SU-DHL-6 (cell line): ENCODE measurements at regions not wholly inside any gene's neighbourhood (a gene's known extent, or its start where the extent isn't known, plus 50 kb on each side); places are given as distances from the start of the nearest gene placed in this dataset.

Experiments used
- H2AFZ ChIP-seq: fragments of 200-600 bp; sonication (generic); 2 replicates; pipeline ENCODE4 v1.6.1; 2014; ENCODE audit warnings: low read depth, mild to moderate bottlenecking, moderate library complexity, mixed read lengths, antibody characterized with exemption, low read length; ENCODE audit not compliant: severe bottlenecking
- H3F3A ChIP-seq: fragments of 200-600 bp; shearing (Covaris generic); 2 replicates; pipeline ENCODE4 v1.6.0; 2016; ENCODE audit warnings: antibody characterized with exemption, mild to moderate bottlenecking; ENCODE audit not compliant: insufficient read depth
- H3K27ac ChIP-seq: fragments of 200-600 bp; sonication (generic); 2 replicates; pipeline ENCODE4 v1.5.1; 2016; ENCODE audit warnings: low read depth, mild to moderate bottlenecking, low read length, moderate library complexity, mixed read lengths
- H3K27me3 ChIP-seq: fragments of 200-600 bp; sonication (generic), shearing (Covaris generic); 2 replicates; pipeline ENCODE4 v1.6.0; 2014; ENCODE audit warnings: mild to moderate bottlenecking, low read length
- H3K36me3 ChIP-seq: fragments of 200-600 bp; sonication (generic); 2 replicates; pipeline ENCODE4 v1.6.1; 2014; ENCODE audit warnings: mild to moderate bottlenecking, low read length, mixed read lengths
- H3K4me2 ChIP-seq: fragments of 300-600, 200-600 bp; shearing (Covaris generic), sonication (generic); 2 replicates; pipeline ENCODE4 v1.6.0; 2014; ENCODE audit warnings: low read length, low read depth, mild to moderate bottlenecking; ENCODE audit not compliant: poor library complexity, severe bottlenecking
- H3K4me3 ChIP-seq: fragments of 200-600 bp; sonication (generic); 2 replicates; pipeline ENCODE4 v1.5.1; 2014; ENCODE audit warnings: antibody characterized with exemption, low read length, mild to moderate bottlenecking, mixed read lengths; ENCODE audit not compliant: insufficient read depth, poor library complexity, severe bottlenecking
- H3K79me2 ChIP-seq: fragments of 200-600 bp; sonication (generic); 2 replicates; pipeline ENCODE4 v1.6.1; 2014; ENCODE audit warnings: mild to moderate bottlenecking, low read length, moderate library complexity; ENCODE audit not compliant: insufficient read depth
- H3K9ac ChIP-seq: fragments of 200-600 bp; sonication (generic); 2 replicates; pipeline ENCODE4 v1.7.0; 2014; ENCODE audit warnings: mild to moderate bottlenecking, low read length
- H3K9me2 ChIP-seq: fragments of 200-600 bp; sonication (generic); replicated peaks from 2 replicates; pipeline ENCODE4 v1.6.1; 2014; ENCODE audit warnings: low read length; ENCODE audit not compliant: insufficient read depth
- H3K9me3 ChIP-seq: fragments of 200-600 bp; sonication (generic); 2 replicates; pipeline ENCODE4 v1.6.1; 2014; ENCODE audit warnings: low read length, mixed read lengths; ENCODE audit not compliant: insufficient read depth
- H4K20me1 ChIP-seq: fragments of 200-600 bp; sonication (generic); 2 replicates; pipeline ENCODE4 v1.6.1; 2014; ENCODE audit warnings: low read depth, mild to moderate bottlenecking, antibody characterized with exemption, low read length, moderate library complexity, mixed read lengths
- CTCF ChIP-seq: fragments of 200-600 bp; sonication (generic); IDR thresholded peaks from one replicate; pipeline ENCODE4 v1.5.1; 2017; ENCODE audit warnings: antibody characterized with exemption, mild to moderate bottlenecking, low read length, moderate library complexity; ENCODE audit not compliant: insufficient read depth, poor library complexity, severe bottlenecking
- EZH2phosphoT487 ChIP-seq: fragments of 200-600 bp; sonication (generic), shearing (Covaris generic); conservative IDR thresholded peaks from 2 replicates; pipeline ENCODE4 v1.6.1; 2018; ENCODE audit warnings: mild to moderate bottlenecking, antibody characterized with exemption, low read length, moderate library complexity, mixed read lengths

GRCh38 chr4:14059006-14059405 is 431.5 kb upstream of the BOD1L1 start:
- Histone ChIP-seq H3K79me2 (no peaks in the 10 kb centered on the region), H3K36me3 (no peaks in the 10 kb centered on the region), H3K9me3 (no peaks in the 10 kb centered on the region), H3K9me2 (no peaks in the 10 kb centered on the region), H3K27ac (no peak overlapping the region), H3K9ac (no peak overlapping the region), H3K27me3 (no peaks in the 10 kb centered on the region), H3K4me2 (no peak overlapping the region), H3F3A (no peaks in the 10 kb centered on the region), H2AFZ (no peak overlapping the region), H3K4me3 (no peak overlapping the region), H4K20me1 (no peaks in the 10 kb centered on the region)
- no peak for TF ChIP-seq CTCF
- TF ChIP-seq EZH2phosphoT487: no peak

- no peak overlapping the region for H3K4me3 ChIP-seq
- no peaks in the 10 kb centered on the region for H3F3A ChIP-seq
- H2AFZ ChIP-seq: no peak overlapping the region
- H3K9me3 ChIP-seq: no peaks in the 10 kb centered on the region
- no peak overlapping the region for H3K4me2 ChIP-seq
- H3K9ac ChIP-seq: no peak overlapping the region
- H3K79me2 ChIP-seq: no peaks in the 10 kb centered on the region
- no peak overlapping the region for H3K27ac ChIP-seq
- TF ChIP-seq EZH2phosphoT487 (no peak), CTCF (no peak)
- H3K27me3 ChIP-seq: no peaks in the 10 kb centered on the region
- no peaks in the 10 kb centered on the region; the same call in 1 of the 2 replicates for H3K9me2 ChIP-seq
- H3K36me3 ChIP-seq: no peaks in the 10 kb centered on the region
- H4K20me1 ChIP-seq: no peaks in the 10 kb centered on the region
Observed at GRCh38 chr4:14064984-14065383, 437.5 kb upstream of the BOD1L1 start.

- H3K9ac ChIP-seq: no peak overlapping the region
- no peaks in the 10 kb centered on the region for H3K36me3 ChIP-seq
- H3K27ac ChIP-seq: no peak overlapping the region
- H3K27me3 ChIP-seq: no peaks in the 10 kb centered on the region
- H3K9me3 ChIP-seq: no peaks in the 10 kb centered on the region
- H3K79me2 ChIP-seq: no peaks in the 10 kb centered on the region
- TF ChIP-seq CTCF: no peak
- TF ChIP-seq EZH2phosphoT487: no peak
- H4K20me1 ChIP-seq: no peaks in the 10 kb centered on the region
- H2AFZ ChIP-seq: no peak overlapping the region
- H3K9me2 ChIP-seq: no peaks in the 10 kb centered on the region; the same call in 1 of the 2 replicates
- no peak overlapping the region for H3K4me2 ChIP-seq
- H3F3A ChIP-seq: no peaks in the 10 kb centered on the region
- no peak overlapping the region for H3K4me3 ChIP-seq
Observed at GRCh38 chr4:14065406-14065805, 437.9 kb upstream of the BOD1L1 start.
